Activated CD4-positive, CD25-positive, alpha-beta regulatory T cell treated with anti-CD3 and anti-CD28 coated beads, Interleukin-2, amount 50 U/mL, for 16 hours (primary cell): ENCODE measurements at regions not wholly inside any gene's neighbourhood (a gene's known extent, or its start where the extent isn't known, plus 50 kb on each side); places are given as distances from the start of the nearest gene placed in this dataset.

ENCODE experiments used
- DNase-seq: peaks from one replicate; pipeline ENCODE4 v3.0.0-alpha.2; 2020; ENCODE audit warnings: low read depth, low spot score

DNA sequence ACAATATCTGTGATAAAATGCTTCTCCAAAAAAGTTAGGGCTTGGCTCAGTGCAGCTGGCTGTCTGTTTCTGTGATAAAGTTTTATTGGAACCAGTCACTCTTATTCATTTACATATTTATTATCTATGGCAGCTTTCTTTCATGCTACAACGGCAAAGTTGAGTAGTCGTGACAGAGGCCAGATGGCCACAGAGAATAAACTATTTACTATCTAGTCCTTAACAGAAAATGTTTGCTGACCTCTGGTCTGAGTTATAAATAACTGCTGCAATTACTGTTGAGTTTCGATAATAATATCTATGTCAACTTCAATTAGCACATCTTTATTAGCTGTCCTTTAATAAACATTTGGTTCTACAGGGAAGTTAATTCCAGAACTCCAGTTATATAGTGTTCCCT lies 180.2 kb upstream of the RUNX1 start:
- no peak for DNase-seq

DNA sequence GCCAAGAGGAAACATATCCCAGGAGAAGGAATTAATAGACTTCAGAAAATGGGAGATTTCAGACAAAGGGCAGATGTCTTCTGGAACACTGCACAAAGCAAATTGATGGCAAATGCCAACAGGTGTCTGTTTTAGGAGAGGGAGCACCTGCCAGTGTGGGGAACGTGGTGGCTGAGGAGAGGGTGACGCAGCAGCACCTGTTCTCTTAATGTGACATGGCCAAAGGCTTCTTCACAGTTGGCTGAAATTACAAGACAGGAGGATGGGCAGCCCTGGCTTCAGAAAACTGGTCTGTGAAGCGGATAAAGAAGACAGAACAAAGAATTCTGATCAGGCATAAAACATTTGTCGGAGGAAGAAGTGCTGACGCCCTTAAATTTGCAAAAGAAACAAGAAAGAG lies 178.7 kb upstream of the RUNX1 start:
- DNase-seq = no peak

DNA sequence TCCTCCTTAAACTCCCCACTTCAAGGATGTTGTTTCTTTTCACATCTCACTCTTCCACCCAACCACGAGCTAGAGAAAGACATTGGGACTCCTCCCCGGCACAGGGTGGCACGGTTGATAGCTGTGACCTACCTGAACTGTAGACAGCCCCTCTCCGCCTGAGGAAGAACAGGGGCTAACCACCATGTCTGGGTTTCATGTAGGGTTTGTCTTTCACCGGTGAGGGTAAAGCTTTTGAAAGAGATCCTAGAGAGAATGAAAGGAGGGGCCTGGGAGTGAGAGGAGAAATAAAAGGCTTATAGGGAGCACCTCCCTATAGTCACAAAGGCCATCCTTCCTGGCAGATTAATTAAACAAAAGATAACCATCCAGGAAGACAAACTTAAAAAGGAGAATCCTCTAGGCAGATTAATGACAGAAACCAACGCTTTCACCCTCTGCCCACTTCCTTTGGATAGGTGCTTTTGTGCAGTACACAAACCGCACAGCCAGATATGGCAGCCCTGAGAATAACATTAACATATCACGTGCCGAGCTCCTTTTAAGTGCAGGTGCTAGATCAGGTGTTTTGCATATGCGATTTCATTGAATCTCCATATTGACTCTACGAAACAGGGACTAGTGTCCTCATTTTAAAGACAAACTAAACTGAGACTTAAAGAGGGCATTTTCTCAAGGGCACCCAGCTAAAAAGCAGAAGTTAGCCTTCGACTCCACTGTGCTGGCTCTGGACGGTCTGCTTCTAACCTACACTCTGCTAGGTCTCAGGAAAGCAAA lies 178.1 kb upstream of the RUNX1 start:
- peak; percentile 37 for DNase-seq

DNA sequence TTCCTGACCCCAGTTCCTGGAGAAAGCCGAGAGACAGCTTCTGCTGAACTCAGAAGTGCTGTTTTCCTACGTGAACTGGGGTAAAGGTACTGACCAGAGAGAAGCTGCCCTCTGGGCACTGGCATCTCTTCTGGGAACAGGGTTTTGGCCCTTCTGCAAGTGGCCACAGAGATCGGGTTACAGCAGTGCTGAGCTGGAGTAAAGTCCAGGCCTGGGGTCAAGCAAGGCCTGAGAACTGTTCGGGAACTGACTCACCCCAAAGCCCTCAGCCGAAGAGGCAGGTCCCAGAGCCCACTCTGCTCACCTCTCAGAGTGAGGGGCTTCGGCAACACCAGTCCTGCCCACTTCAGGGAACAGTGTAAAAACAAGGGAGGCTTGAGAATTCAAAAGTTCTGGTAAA lies 177.2 kb upstream of the RUNX1 start:
- DNase-seq = no peak

DNA sequence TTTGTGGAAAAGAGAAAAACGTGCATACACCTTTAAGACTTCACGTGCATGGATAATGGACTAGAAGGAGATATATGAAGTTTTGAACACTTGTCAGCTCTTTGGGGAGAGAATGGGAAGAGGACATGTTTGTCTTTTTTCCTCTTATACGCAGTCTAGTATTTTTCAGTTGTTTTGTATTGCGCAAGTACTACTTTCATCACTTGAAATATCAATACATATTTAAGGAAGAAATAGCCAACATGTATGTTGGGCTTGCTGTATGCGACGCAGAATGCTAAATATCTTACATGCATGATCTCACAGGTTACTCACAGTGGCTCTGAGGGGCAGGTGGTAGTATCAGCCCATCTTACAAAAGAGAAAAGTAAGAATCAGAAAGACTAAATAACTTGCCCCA lies 176.5 kb upstream of the RUNX1 start:
- DNase-seq = no peak

DNA sequence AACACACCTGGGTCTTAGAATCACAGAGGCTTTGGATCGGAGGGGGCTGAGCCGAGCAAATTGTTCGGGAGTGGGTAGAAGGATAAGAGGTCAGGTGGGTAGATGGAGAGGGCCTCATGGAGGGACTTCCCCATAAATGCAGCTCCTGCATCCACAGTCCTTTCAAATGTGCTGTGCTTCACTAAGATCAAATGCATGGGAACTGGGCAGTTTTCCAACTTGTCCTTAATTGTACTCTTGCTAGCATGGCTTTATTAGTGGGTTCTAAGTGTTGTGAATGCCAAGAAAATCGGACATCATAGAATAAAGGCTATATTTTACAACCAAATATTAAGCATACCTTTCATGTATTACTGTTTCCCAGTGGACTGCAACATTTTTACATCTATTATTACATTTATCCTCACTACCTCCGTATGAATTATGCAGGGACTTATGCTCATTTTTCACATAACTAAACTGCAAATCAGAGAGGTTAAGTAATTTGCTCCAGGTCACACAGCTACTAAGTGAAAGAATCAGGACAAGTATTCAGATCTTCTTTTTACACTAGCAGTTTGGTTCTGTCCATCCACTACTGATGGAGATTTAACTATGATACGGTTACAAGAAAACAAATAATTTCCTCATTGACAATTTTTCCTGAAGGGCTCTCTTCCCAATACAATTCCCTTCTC lies 174.5 kb upstream of the RUNX1 start:
- DNase-seq = no peak

DNA sequence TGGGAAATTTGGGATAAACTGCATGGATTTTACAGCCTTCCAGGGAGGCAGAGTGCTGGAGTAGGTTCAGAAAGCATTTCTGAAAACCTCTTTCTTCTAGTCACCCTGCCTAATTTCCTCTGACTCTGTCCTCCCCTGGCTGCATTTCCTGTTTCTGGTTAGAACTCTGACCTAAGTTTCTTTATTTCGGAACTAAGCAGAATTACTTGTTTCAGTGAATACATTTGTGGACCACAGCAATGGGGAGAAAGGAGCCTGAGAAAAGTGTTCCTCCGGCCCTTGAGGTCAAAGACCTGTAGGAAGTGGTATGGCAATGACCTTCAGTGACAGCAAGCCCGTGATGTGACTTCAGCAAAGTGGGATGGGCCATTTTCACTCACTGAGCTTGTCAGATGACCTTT lies 173.4 kb upstream of the RUNX1 start:
- DNase-seq = no peak

DNA sequence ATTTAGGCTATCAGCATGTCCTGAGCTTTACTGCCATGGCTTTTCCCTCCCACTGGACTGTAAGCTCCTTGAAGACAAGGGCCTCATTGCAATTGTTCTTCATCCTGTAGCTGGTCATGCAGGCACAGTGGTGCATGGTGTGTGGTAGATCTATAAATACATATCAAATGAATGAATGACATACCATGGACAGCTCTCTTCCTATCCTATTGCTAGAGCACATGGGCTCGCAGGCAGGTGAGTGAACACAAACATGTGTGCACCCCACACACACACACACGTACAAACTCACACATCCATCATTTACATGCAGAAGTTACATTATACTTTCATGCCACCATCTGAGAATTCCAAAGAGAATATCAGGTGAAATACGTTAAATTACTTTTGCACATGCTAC lies 172.9 kb upstream of the RUNX1 start:
- no peak for DNase-seq

DNA sequence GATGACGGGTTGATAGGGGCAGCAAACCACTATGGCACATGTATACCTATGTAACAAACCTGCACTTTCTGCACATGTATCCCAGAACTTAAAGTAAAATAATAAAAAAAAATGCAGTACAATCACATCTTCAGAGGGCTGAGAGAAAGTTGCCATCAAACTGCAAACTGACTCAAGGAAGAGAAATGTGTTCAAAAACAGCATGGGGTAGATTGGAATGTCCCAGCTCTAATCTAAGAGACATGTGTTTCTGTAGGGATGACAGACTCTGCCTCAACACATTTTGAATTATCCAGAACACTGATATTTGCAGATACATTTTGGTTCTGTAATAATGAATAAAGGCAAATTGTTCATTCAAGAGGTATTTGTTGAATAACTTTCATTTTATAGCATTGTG lies 171.2 kb upstream of the RUNX1 start:
- DNase-seq = no peak

DNA sequence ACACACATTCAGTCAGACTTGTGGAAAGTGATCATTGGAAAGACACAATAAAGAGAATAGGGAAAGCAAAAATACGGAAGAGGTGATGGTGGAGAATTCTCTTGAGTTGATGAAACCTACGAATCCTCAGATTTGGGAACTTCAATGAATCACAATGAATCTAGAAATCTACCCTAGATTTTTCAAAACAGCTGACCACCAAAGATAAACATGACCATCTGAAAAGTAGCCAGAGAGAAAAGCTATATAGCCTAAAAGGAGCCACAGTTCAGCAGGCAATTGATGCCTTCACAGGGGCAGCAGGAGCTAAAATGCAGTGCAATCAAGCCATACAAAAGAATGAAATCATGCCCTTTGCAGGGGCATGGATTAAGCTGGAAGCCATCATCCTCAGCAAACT lies 170.6 kb upstream of the RUNX1 start:
- no peak for DNase-seq

DNA sequence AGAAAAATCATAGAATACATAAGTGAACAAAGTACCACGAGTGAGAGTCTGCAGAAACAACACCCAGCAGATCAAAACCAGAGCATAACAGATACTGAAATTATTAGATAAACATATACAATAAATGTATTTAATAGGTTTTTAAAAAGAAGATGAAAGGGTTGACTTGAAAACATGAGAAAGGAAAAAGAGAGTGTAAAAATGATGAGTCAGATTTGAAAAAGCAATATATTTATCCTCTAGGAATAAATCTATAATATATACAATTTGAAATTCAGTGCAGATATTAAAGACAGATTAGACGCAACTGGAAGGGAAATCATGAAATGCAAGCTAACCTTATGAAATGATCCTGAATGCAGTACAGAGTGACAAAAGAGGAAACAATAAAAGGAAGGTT lies 170.2 kb upstream of the RUNX1 start:
- no peak for DNase-seq

DNA sequence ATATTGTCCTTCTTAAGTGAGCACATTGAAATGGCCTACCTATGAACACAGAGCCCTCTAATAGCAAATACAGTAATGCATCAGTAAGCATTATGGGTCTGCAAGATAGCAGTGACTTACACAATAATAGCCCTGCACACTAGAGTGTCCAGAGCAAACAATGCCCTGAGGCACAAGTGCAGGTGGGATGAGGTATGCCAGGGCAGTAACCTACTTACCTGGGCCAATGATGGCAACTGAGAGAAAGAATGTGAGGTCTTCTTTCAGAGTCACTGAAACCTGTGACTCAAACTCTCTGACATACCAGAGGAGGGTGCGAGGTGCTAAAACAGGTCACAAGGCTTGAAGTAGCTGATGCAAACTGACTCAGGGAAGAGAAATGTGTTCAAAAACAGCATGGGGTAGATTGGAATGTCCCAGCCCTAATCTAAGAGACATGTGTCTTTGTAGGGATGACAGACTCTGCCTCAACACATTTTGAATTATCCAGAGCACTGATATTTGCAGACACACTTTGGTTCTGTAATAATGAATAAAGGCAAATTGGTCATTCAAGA lies 168.5 kb upstream of the RUNX1 start:
- DNase-seq = no peak

DNA sequence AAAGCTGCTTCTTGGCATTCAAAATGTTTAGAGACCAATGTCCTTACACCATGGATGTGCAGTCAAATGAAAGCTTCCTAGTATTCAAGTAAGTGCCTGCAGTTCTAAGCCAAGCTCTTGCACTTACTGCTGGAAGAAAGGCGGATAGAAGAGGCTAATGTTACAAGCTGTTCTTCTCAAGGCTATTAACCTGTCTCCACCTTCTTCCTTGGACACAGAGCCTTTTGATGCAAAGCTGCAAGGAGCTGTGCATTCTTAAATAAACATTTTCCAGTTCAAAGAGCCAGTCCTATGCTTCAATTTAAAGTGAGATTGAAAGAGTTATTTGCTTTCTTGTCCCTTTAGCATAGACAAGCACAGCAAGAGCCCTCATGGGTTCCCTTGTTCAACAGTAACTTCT lies 167.9 kb upstream of the RUNX1 start:
- no peak for DNase-seq

DNA sequence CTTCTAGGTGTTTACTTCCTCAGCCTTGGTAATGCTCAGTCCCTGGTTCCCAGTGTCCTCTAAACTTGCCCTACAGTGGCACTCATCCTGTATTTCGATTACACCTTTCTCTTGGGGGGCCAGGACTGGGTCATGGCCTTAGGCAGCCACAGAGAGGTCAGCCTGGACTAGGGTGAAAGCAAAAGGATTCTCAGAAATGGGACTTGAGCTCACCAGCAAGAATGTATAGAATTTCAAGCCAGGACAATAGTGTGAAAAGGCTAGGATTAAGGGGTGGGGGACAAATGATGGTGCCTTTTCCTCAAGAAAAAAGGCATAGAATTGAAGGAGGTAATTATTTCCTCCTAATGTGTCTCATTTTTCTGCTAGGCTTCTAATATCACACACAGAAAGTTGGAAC lies 166.8 kb upstream of the RUNX1 start:
- no peak for DNase-seq

DNA sequence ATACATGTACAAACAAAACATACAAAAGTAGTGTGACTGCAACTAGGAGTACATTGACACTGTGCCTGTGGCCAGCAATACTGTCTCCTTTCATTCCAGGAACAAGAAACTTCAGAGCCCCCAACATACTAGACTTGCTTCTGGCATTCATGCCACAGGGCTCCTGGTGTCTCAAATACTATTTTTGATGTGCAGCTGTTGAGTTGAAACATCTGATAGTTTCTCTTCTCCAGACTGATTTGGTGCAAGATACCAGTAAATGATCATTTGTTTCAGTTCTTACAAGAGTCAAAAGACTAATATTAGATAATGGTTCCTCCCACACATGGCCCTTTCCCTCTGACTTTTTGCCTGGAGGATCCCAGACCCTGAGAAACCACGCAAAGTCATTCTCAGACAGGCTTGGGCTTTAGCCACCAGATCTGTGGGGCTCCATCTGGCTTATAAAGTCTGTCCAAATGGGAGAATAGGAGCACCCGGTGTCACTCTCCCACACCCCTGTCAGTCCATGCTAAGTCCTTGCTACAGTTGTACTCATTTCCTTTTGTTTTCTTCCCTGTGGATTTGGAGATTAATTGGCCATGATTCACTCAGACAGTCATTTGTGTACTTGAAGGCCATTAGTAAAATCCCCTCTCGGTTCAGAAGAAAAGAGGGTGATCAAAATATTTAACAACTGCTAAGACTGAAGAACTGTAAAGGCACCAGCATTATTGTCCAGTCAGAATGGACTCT lies 163.5 kb upstream of the RUNX1 start:
- DNase-seq = no peak

DNA sequence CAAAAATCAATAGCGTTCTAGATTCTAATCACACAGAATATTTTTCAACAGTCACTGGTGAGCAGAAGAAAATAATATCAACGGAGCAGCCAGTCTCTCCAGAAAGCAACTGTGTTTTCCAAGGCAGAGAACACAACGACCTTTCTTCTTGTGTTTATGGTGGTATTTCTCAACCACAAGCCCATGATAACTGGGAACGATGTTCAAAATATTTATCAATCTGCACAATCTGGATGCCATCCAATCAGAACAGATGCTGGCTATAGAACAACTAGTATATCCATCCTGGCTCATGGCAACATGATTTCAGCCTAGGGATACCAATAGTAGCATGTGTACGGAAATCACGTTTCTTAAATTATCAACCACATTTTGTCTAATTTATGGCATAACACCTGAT lies 162.7 kb upstream of the RUNX1 start:
- DNase-seq = no peak

DNA sequence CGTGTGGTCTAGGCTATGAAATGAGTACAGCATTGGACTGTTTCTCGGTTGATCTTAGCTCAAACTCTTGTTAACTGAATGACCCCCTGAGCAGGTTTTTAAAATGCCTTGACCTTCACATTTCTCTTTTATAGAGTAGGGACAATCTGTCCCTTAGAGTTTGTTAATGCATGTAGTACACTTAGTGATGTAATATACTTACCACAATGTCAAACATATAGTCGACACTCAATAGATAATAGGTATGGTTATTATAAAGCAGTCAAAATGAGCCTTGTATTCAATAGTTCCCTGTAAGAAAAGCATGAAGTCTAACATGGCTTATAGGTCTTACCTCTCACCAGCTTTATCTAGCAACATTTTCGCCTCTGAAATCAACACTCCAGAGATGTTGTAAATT lies 161.0 kb upstream of the RUNX1 start:
- no peak for DNase-seq

DNA sequence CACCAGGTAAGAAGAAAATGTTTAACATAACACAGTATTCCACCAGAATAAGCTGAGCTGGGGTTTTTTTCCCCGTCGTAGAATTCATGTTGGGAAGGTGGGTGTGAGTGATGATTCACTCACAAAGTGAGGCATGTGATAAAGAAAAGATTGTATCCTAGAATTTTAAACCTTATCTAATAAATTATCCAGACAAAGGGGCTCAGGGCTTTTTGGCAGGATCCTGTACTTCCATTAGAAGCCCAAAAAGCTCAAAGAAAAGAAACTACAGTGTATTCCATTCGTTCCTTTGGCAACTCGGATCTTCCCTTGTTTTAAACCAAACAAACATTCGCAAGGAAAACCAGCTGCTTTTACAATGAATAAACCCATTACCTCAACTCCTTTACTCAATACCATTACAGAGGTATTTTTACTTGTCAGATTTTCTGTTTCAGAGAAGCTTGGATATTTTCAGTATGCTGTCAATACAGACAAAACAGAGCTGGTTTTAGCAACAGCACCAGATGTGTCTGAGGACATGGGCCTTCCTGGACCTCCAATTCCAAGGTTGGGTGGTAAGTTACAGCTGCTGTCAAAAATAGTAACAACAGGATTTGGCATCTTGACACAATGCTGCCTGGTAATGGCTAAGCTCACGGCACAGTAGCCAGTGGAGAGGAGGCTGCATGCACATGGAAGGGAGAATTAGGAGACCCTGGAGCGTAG lies 159.9 kb upstream of the RUNX1 start:
- DNase-seq = no peak

DNA sequence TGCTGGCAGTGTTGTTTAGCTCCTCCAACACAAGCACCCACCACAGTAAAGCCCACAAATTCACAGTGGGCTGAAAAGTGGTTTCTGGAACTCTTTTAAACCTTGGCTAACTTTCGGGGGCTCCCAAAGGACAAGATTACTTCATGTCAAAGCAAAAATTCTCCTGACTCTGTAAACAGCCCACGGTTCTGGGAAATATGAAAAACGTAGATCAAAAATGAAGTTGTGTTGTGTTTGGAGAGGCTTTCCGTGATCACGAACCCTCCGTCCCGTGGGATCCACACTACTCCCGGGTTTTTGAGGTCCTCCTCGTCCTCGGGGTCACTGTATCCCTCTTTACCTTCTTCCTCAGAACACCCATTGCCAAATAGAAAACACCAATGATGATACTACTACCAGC lies 159.0 kb upstream of the RUNX1 start:
- no peak for DNase-seq

DNA sequence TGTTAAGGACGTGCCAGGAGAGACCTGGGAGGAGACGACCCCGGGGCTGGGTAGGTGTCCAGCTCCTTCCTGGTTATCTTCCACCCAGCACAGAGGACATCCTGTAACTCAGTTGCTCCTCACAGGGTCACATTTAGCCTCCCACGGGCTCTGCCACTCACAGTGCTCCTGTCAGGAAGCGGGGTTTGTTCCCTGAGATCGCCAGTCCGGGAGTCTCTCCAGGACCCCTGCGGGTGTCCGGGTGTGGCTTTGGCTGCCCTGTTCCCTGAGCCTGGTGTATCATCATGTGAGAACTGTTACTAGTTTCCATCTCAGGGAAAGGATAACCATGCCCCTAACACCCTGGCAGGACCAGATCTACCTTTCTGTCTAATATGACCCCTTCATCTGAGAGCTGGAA lies 158.2 kb upstream of the RUNX1 start:
- no peak for DNase-seq

DNA sequence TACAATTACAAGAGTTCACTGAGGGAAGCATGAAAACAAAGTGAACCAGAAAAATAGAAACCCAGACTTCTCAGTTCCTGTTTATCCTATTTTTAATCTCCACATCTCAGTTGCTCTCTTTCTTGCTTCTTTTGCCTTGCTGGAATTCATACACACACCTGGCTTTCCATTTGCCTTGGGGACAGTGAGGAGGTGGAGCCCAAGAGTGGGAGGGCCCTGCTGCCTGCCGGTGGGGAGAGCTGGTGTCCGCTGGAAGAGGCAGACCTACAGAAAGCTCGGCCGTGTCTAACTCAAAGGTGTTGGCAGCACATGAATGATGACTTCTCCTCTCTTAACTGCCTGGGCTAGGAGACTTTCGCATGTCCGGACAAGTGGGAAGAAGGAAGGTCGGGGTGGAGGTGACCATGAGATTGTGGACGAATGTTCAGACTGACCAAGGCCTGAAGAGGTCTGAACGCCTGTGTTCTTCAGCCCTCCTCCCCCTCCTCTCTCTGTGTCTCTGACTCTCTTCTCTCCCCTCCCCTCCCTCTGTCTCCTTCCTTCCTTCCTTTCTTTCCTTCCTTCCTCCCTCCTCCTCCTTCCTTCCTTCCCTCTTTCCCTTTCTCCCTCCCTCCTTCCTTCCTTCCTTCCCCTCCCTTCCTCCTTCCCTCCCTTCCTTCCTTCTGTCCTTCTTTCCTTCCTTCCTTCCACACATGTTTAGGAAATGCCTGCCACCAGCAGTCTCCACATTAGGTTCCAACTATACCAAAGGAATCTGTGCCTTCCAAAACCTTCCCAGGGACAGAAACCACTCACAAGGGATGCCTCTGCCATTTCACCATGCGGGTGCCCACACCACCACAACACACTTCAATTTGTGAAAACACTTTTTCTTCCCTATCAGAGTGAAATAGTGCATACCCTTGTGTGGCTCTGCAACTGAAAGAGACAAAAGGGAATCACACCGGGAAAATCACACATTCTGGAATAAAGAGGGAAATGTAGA lies 157.3 kb upstream of the RUNX1 start:
- DNase-seq = no peak
